AG10803 (cell line): ENCODE measurements at regions not wholly inside any gene's neighbourhood (a gene's known extent, or its start where the extent isn't known, plus 50 kb on each side); places are given as distances from the start of the nearest gene placed in this dataset.

ENCODE experiments used
- DNase-seq: peaks from one replicate; pipeline ENCODE4 v3.0.0; 2010; ENCODE audit warnings: low read depth
- H3K4me3 ChIP-seq: 2 replicates; pipeline ENCODE4 v1.5.1; 2011; ENCODE audit warnings: mild to moderate bottlenecking, low read length, control low read depth
- CTCF ChIP-seq: conservative IDR thresholded peaks from 2 replicates; pipeline ENCODE4 v1.5.1; 2011; ENCODE audit warnings: mild to moderate bottlenecking, low read length, control low read depth, inconsistent platforms

DNA sequence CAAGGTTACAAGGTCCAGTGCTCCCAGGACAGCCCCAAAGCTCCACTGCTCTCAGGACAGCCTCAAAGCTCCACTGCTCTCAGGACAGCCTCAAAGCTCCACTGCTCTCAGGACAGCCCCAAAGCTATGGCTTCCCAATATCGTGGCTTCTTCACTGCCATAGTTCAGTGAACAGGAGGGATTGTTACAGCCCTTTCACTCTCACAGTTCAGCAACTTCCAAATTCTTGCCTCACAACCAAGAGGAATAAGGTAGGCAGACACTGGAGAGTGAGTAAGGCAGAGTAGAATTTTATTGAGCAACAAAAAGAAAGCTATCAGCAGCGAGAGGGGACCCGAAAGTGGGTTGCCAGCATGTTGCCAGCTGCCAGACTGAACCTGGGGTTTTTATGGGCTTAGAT lies 277.6 kb downstream of the CDH10 start:
- no peak for DNase-seq
- no peak overlapping the region for H3K4me3 ChIP-seq
- TF ChIP-seq CTCF, result no peak

DNA sequence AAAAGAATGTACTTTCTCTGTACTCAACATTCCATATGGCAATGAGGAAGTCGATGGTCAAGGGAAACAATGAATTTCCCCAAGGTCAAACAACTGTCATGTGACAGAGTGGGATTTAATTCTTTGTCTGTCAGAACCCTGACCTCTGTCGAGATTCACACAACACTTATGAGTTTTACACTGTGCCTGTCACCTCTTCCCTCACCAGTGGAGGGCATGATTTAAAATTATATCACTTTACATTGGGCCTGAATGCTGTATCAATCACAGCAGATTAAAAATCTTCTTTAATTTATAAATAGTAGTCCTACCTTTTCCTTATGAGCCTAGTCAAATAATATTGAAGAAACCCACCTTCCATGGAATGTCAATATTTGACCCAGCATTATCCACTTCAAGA lies 276.7 kb downstream of the CDH10 start:
- TF ChIP-seq CTCF, result no peak

DNA sequence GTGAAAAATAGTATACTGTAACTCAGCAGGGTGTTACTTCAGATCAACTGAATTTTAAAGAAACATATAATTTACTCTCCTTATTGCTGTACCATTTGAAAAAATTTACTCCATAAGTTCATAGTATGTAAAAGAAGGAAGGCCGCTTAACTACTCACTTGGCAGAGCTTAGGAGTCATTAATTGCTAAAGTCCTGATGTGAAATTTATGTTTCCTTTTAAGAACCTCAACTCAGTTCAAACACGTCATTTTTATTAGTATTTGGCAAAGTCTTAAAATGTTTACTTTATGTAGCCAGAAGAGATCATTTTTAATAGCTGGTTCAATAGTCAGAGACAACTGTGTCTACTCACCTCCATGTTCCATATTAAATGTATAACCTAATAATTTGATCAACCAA lies 268.6 kb downstream of the CDH10 start:
- no peak overlapping the region for H3K4me3 ChIP-seq
- TF ChIP-seq CTCF, result no peak
- DNase-seq, result no peak

More for the DNA sequence above, 276.7 kb downstream of the CDH10 start:
- H3K4me3 ChIP-seq, result no peak overlapping the region
- no peak for DNase-seq

GRCh38 chr5:24376616-24377015 lies 268.2 kb downstream of the CDH10 start:
- H3K4me3 ChIP-seq, result no peak overlapping the region
- DNase-seq, result no peak
- TF ChIP-seq CTCF, result no peak

- H3K4me3 ChIP-seq, result no peak overlapping the region
- no peak for DNase-seq
- TF ChIP-seq CTCF, result no peak
Observed at GRCh38 chr5:24381861-24382489, 262.8 kb downstream of the CDH10 start.

DNA sequence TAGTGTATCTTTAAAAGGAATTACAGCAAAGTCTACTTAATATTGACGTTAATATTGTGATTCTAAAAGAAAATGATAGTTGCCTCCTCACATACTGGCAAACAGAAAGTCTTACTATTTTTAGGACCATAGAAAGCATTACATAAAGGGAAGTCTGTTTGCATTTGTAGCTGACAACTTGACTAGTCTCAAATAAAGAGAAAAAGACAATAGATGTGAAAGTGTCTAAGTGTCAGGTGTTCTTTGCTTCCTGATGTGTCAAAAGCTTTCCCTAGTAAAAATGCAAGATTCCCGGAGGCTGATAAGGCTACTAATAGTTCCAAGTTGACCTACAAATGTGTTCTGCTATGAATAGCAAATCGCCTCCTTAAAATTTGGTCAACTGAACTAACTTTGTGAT lies 259.7 kb downstream of the CDH10 start:
- no peak for TF ChIP-seq CTCF
- no peak for DNase-seq
- no peak overlapping the region for H3K4me3 ChIP-seq

- DNase-seq, result no peak
- TF ChIP-seq CTCF, result no peak
- no peak overlapping the region for H3K4me3 ChIP-seq
Observed at GRCh38 chr5:24385617-24386016, 259.2 kb downstream of the CDH10 start.
